Endothelial cell of umbilical vein (primary cell): ENCODE measurements at regions not wholly inside any gene's neighbourhood (a gene's known extent, or its start where the extent isn't known, plus 50 kb on each side); places are given as distances from the start of the nearest gene placed in this dataset.

Source experiments
- EZH2 ChIP-seq: IDR thresholded peaks from 2 replicates; pipeline ENCODE4 v1.6.1; 2012; ENCODE audit warnings: borderline replicate concordance, low read depth, mild to moderate bottlenecking, moderate library complexity, low read length, inconsistent platforms; ENCODE audit not compliant: severe bottlenecking
- GATA2 ChIP-seq: IDR thresholded peaks from 2 replicates; pipeline ENCODE4 v1.7.0; 2011; ENCODE audit warnings: low read depth, mild to moderate bottlenecking, moderate library complexity, mixed read lengths, low read length; ENCODE audit not compliant: insufficient read length, insufficient read depth
- POLR2A ChIP-seq: IDR thresholded peaks from 2 replicates; pipeline ENCODE4 v1.6.1; 2012; ENCODE audit warnings: low read depth, mild to moderate bottlenecking, control low read depth, low read length
- POLR2AphosphoS5 ChIP-seq: IDR thresholded peaks from 2 replicates; pipeline ENCODE4 v1.6.1; 2012; ENCODE audit warnings: low read depth, mild to moderate bottlenecking, control low read depth, low read length, moderate library complexity; ENCODE audit not compliant: insufficient read depth
- TF ChIP-seq, protein P1 (sequence below), 2 donors: IDR thresholded peaks; 1 replicate in 1 of 2; 2 replicates in 1 of 2; pipeline ENCODE4 v1.5.1; 2011; ENCODE audit warnings: low read length in 2 of 2, mild to moderate bottlenecking in 2 of 2, moderate library complexity in 2 of 2, control low read depth in 1 of 2, inconsistent platforms in 1 of 2, low read depth in 1 of 2; ENCODE audit not compliant: insufficient read depth in 1 of 2; ENCODE audit errors: extremely low read depth in 1 of 2
- TF ChIP-seq, protein P2 (sequence below): IDR thresholded peaks from 2 replicates; pipeline ENCODE4 v1.6.1; 2011; ENCODE audit not compliant: insufficient read depth, insufficient read length

DNA sequence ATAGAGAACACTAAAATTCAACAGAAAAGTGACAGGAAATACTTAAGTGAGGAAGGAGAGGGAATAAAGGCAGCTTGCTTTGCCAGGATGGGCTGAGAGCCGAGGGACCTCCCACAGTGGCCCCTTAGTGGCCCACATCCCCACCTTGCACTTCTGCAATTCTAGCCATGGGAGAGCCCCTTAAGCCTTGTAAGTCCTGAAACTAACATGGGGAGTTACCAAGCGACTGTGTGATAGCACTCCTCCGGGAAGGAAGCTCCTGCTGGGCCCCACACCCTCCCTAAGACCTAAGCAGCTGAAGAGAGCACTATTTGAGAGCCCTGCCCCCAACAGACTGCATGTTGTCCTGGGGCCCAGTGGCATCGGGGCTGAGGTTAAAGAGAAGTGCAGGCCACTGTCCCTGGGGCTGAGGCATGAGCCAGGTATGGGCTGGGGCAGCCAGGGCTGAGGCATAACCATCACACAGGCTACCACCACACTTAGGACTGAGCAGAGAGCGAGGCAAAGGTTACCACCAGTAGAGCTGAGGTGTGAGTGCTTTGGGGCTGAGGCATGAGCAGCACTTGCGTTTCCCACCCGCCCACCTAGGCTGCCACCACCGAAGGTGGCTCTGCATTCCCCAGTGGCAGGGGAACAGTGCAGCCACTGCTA, 301.8 kb upstream of the TRPC7 start:
- TF ChIP-seq, protein P1, sequence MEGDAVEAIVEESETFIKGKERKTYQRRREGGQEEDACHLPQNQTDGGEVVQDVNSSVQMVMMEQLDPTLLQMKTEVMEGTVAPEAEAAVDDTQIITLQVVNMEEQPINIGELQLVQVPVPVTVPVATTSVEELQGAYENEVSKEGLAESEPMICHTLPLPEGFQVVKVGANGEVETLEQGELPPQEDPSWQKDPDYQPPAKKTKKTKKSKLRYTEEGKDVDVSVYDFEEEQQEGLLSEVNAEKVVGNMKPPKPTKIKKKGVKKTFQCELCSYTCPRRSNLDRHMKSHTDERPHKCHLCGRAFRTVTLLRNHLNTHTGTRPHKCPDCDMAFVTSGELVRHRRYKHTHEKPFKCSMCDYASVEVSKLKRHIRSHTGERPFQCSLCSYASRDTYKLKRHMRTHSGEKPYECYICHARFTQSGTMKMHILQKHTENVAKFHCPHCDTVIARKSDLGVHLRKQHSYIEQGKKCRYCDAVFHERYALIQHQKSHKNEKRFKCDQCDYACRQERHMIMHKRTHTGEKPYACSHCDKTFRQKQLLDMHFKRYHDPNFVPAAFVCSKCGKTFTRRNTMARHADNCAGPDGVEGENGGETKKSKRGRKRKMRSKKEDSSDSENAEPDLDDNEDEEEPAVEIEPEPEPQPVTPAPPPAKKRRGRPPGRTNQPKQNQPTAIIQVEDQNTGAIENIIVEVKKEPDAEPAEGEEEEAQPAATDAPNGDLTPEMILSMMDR (IDR thresholded peaks at IDR 0.05; ENCODE audit: extremely low read depth in 1 of 2, insufficient read depth in 1 of 2, low read depth in 1 of 2, low read length in 2 of 2), result no peak
- no peak for TF ChIP-seq POLR2A
- TF ChIP-seq EZH2, result no peak
- TF ChIP-seq, protein P2, sequence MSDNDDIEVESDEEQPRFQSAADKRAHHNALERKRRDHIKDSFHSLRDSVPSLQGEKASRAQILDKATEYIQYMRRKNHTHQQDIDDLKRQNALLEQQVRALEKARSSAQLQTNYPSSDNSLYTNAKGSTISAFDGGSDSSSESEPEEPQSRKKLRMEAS, result no peak
- TF ChIP-seq POLR2AphosphoS5, result no peak
- TF ChIP-seq GATA2, result no peak
